ENCODE measurements at regions not wholly inside any gene's neighbourhood (a gene's known extent, or its start where the extent isn't known, plus 50 kb on each side); places are given as distances from the start of the nearest gene placed in this dataset.

- no peak for TF ChIP-seq CTCF (IDR thresholded peaks at IDR 0.05; ENCODE audit: extremely low read depth in 1 of 2, insufficient read depth in 1 of 2, low read depth in 1 of 2, low read length in 2 of 2)
- no peak for TF ChIP-seq GATA2 (IDR thresholded peaks at IDR 0.05; ENCODE audit: insufficient read depth, insufficient read length, low read depth, low read length)
These were observed 202.6 kb downstream of the RFPL4B start for GRCh38 chr6:112549749-112550148.

Measured in endothelial cell of umbilical vein (primary cell).